ENCODE measurements at regions not wholly inside any gene's neighbourhood (a gene's known extent, or its start where the extent isn't known, plus 50 kb on each side); places are given as distances from the start of the nearest gene placed in this dataset.
"Not testable (repeated sequence)": the region's sequence is repeated elsewhere in the genome, so short reads cannot be mapped to it uniquely, and the experiment has no call there.

DNA sequence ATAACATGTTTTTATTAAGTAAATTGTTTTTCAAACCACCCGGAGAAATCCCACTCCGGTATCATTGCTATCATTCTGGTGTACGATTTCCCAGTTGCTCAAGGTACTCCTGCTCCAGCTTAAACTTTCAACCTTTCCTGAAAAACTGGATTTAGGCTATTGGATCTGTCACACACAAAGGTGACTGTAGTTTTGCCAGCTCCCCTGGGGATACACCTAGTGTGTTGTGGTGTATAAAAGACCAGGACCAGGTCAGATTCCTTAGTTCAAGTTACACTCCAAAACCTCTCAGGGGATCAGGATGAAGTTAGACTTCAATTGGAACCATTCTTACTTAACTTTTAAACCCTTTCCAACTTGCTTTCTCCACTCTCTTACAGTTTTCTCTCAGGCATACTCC lies 303.9 kb downstream of the NOVA1 start:
- DNase-seq = no peak

DNA sequence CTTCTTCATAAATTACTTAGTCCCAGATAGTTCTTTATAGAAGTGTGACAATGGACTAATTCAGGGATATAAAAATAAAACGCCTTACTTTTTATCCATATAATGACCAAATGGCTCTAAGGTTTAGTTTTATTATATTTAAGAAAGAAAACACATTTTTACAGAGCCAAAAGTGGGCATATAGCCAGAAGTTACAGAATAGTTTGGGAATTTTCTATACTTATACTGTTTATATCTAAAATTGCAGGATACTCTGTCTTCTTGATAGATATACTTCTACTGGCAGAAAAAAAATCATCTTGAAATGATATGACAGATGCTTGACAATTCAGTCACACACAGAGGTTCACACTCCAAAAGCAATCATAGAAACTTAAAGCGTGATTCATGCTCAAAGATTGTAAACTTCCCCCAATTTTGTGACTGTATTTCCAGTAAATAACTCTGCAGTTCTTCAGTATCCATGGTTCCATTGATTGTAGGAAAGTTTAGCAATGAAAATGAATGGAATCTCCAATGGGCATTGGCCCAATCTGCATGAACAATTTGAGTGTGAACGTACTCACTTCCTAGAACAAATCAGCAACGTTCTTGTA lies 307.8 kb downstream of the NOVA1 start:
- DNase-seq = no peak

DNA sequence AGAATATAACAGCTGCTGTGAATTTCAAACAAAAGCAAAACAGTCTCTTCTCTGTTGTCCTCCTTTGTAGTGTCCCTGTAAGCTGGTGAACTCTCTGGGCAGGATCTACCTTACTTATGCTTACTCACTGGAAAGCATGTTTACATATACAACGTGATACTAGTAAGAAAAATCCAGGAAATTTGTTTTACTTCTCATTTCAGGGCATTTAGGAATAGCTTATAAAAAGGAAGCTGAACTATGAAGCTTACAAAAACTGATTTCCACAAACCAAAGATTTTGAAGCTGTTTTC lies 311.0 kb downstream of the NOVA1 start:
- DNase-seq = no peak

DNA sequence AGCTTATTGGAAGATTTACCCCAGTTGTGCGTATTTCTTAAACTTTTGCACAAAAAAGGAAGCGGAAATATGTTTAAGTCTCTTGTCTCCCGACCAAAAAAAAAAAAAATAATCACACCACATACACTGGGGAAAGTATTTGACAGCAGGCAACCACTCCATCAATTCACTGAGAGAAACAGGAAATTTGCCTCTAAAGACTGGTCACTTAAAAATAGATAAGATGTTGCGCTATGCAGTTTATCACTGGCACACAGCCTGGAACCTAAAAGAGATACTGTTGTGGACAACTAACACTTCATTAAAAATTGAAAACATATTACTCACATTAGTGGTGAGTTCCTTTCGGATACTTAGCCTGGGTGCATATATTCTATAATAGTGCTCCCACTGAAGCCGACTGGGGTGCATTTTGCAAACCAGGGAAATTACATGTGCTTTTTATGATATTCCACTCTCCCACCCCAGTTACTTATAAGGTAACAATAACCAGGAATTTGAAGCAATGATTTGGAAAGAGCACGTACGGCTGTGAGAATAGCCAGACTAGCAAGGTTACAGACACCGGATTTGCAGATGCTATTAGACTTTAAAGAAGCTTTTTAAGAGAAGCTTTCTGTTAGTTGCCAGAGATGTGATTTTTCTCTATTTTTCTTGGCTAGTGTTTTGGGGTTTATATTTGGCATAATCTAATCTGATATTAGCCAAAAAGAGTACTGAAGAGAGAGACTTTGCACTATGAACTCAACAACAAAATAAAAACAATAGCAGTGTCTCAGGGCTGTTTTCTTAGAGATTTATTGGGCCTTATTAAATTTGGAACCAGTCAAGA lies 311.5 kb downstream of the NOVA1 start:
- no peak for DNase-seq

DNA sequence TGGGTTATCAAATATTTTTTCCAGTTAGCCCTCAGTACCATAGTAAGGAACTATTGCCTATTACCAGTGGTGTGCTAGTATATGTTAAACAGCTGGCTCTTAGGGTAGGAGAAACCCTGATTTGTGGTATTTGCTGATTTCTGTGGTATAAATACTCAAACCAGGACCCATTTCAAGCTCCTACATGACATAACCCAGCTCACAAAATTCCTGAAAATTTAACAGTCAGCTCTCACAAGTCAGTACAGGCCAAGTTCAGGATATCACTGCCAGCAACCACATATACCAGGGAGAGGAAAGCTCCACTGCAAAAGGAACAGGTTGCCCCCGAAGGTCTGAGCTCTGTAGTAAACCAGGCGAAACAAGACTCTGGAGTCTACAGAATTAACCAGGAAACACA lies 315.3 kb downstream of the NOVA1 start:
- no peak for DNase-seq

DNA sequence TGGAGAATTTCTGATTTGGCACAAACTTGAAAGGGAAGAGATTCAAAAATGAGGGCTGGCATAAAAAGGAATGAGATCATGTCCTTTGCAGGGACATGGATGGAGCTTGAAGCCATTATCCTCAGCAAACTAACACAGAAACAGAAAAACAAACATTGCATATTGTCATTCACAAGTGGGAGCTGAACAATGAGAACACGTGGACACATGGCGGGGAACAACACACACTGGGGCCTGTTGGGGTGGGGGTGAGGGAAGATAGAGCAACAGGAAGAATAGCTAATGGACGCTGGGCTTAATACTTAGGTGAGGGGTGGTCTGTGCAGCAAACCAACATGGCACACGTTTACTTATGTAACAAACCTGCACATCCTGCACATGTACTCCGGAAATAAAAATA lies 315.8 kb downstream of the NOVA1 start:
- DNase-seq = not testable (repeated sequence)

DNA sequence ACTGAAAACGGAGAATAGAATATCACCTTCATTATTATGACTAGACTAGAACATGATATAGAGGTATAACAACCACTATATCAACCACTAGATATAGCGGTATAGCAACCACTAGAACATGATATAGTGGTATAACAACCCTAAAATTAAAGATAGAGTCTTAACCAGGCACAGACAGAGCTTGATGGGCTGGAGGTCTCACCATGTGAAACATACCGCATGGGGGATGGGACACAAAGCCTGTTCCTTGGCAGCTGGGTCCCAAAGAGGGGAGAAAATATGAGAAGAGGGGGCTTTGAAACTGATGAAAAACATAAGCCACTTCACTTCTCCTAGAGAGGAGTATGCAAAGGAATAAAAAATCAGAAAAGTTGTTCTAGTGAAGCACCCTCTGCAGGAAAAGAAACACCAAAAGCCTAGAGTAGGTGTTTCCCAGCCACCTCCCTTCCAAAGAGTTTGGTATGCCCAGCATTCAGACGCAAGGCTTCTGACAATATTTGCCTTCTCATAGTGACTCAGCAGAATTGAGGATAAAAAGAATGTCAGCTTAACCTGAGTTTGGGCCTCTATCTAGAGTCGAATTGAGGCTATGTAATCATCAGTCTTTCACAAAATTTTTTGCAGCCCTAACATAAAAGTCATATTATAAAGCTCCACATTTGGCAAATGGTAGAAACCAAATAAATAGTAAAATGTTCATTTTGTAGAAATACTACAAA lies 316.4 kb downstream of the NOVA1 start:
- DNase-seq = no peak

DNA sequence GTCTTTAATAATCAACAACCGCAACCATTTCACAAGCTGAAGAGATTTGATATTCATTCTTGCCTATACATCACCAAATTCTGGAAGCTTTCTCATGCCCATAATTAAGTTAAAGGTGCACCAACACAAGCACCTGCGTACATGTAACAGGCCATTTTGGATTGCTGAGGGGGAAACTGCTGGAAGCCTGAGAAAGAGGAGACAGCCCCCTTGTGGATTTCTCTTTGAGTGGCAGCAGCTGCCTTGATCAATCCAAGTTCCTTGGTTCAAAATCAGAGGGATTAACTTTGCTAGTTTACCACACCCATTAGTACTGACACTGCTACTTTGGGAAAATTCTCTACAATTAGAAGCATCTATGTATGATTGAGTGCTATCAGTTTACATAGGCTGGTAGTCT lies 321.1 kb downstream of the NOVA1 start:
- DNase-seq = no peak

DNA sequence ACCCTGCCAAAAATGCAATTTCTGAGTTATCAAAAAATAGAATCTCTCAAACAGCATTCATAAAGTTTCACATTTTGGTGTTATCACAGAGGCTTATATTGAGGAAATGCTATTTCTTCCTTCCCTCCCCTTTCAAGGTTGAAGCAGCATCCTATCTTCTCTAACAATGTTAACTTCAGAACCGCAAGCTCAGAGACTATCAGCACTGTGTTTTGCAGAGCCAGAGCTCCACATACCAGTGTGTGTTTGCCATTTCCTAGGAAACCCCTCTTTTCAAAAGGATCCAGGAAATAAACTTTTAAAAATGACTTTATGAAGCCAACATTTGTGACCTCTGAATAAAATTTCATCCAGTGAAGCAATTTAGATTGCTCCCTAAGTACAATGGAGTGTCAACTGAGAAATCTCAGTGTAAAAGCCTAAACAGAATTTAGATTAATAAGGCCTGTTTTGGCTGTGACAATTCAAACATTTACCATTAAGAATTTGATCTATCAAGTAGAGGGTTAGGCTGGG lies 332.6 kb downstream of the NOVA1 start:
- no peak for DNase-seq

DNA sequence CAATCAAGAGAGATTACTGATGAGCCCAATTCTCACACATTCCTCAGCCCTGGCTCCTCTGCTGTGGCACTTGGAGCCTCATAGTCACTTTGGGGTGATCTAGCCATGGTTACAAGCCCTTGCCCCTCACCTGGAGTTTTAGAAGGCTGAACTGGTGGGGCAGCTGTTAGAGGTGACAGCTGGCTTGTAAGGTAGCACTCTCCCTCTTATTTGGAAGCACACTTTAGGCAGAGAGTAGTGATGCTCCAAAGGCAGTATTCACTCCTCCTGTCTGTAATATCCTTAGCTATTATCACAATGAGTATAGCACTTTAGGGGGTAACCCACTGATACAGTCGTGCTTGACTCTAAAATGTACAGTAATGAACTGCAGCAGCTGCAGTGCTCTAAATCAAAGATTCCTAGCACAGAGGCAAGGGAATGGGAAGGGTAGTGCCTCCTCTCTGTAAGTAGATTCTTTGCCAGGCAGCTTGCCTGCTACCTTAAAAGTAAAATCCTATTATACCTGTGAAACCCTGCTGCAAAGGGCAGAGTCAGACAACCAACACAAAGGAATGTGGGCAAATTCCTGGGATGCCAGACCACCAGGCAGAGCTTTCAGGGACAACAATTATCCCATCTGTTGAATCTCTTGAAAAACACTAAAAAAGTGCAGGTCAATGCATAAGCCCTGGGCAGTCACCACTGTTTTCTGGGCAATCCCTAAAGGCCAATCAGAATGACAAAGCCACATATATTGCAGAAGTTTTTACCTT lies 336.3 kb downstream of the NOVA1 start:
- DNase-seq = no peak

DNA sequence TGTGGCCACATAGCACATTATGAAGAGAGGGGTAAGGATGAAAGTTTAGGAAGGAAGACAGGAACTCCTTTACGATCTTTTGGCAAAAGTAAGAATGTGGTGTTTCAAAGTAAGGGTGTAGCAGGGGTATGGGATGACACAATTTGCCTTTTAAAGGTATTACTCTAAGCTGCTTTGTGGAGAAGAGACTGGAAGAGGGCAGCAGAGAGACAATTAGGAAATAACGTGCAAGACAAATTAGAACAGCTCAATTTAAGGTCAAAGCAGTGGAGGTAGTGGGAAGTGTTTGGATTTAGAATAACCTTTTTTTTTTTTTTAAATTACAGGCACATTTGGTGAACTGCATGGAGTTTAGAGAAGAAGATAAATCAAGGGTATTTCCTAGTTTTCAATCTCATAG lies 342.6 kb downstream of the NOVA1 start:
- DNase-seq = no peak

DNA sequence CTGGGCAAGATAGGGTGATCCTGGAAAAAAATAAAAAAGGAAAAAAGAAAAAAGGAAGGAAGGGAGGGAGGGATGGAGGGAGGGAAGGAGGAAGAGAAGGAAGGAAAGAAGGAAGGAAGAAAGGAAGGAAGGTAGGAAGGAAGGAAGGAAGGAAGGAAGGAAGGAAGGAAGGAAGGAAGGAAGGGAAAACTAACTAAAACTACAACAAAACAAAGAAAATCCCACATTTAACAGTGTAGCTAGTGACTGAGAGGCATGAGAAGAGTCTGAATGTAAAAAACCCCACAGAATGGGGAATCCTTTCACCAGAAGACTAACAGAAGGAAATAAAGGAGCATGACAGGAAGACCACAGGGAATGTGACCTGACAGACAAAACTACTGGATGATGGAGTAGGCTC lies 345.7 kb downstream of the NOVA1 start:
- no peak for DNase-seq

DNA sequence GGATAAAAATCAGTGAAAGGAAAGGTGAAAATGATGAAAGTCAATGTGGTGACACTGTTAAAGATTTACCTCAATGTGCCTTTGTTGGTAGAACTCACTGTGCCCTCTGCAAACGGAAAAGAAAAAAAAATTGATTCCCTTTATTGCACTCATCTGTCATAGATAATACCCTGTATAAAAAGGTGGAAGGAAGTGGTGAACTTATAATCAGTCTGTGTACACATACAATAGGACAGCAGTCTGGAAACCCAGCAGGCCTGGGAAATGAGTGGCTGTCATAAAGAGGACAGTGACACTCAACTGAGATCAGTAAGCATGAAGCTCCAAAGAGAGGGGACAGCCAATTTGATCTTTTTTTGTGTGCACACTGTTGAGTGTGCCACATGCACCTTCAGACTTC lies 364.7 kb downstream of the NOVA1 start:
- no peak for DNase-seq

DNA sequence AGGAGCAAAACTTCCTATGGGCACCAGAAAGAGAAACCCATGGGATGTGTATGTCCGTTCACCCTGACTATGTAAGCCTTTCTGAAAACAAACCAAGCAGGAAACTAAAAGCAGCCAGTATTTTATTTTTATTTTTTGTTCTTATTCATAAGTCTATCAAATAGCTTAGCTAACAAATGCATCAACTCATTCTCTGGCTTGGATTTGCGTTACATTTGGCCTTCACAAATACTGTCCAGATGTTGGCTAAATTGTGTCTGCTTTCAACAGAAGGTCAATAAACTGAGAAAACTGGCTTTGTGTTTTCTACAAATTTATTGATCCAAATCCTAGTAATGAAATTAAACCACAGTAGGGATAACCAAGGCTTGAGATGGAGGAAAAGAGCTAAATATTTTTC lies 379.0 kb downstream of the NOVA1 start:
- no peak for DNase-seq

DNA sequence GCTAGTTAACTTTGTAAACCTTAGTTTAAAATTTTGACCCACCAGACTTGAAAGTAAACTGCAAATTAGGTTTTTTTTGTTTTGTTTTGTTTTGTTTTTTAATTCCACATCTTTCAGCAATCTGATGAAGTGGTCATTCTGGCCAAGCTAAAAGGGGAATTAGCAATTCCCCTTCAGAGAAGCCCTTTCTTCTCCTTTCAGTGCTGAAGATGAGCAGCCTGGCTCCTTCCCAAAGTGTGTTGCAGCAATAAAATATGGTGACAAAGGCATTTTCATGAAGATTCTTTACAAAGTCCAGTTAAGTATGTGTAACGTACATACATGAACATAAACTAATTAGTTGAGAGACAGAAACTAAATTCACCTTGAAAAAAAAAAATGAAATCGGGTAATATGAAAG lies 380.1 kb downstream of the NOVA1 start:
- no peak for DNase-seq

DNA sequence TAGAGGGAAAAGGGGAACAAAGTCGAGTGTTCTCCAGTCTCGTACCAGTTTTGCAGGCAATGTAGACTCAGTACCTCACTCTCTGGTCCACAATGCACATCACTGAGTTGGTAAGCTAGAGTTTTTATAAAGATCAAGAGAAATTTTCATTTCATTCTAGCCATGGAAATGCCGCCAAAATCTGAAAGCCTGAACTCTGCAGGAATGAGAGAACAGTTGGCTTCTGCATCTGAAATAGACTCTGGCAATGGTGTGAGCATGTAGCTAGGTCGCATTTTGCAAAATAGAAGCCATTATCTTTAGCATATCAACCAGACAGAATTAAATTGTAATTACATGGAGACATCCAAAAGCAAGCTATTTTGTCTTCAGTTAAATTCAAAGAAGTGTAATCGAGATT lies 381.0 kb downstream of the NOVA1 start:
- no peak for DNase-seq

DNA sequence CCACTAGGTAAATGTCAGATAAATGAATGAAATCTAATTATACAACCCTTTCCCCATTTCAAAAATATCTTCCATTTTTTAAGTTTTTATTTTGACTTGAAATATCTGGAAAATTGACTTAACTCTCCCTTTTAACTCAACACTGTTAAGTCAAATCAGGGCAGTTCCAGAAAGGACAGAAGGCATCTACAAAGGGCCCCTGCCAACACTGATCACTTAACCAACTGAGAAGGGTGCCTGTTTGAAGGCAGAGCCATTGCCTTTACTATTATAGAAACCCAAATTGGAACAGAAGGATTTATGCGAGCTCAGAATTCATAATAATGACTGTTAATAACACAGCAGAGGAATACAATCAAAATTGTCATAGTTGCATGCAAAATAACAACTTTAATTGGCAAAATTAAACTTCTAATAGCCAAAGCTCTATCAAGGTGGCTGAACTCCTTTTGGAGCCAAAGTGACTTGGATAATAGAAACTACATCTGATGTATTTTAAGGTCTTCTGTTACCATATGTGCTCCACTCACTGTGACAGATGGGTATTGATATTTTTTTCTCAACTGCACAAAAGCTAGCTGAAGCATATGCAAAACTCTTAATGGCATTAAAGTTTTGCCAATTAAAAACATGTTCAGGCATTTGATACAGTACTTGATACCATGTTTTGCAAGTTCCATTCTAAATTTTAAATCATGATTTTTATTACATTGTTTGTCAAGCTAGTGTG lies 383.8 kb downstream of the NOVA1 start:
- no peak for DNase-seq

DNA sequence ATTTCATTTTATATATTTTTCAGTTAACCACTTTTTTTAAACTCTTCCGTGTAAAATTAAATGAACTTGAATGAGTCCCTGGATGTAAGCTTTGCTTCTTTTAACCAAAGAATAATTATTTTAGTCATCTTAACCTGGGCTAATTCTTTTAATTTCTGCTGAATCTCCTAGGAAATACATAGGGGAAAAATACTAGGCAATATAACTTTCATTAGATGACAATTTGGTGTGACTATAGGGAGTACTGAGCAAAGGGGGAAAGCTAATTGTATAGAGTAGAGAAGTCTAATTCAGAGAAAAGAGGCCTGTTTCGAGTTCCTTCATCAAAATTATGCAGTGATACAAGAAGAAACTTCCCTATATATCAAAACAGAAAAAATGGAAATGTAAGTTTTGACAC lies 388.1 kb downstream of the NOVA1 start:
- DNase-seq = no peak

DNA sequence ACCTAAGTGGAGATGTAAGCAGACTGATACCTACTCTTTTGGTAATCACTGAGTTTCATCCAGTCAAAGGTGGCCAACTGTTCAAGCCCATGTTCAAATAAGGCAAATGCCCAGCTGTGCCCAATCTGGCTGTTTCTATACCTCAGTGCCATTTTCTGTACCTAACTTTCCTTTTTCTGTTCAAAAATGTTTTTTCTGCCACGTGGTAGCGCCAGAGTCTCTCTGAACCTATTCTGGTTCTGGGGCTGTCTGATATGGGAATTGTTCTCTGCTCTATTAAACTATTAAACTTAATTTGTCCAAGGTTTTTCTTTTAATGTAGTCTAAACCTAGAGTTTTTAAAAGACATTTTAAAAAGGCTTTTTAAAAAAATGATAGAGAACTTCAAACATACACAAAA lies 391.2 kb downstream of the NOVA1 start:
- no peak for DNase-seq

DNA sequence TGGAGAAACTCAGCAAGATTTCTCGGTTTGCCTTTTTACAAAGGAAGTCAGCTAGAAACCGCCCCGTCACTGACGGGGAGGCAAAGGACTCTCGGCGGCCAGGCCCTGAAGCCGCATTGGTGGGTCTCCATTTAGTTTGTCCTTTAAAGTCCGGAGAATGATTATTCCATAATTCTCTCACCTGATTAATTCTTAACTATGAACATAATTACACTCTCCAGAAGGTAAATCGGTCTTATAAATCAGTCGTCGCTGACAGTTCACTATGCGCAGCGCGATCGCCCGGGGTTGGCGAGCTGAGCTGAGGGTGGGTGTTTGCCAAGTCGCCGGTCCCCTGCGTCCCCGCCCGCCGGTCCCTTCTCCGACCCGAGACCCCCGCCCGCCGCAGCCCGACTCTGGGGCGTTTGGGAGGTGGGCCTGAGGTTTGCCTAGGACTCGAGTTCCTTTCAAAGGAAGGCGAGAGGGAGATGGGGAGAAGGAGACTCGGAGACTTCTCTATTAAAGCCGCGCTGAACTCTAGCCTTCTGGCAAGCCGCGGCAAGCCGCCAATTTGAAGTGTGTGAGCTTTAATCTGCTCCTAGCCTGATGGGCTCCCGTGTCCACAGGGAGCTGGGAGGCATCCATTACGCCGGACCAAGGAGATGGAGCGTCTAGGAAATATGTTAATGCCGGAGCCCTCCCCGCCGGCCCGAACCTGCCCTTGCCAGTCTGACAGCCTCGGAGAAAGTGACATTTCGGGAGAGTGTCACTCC lies 392.9 kb downstream of the NOVA1 start:
- no peak for DNase-seq

DNA sequence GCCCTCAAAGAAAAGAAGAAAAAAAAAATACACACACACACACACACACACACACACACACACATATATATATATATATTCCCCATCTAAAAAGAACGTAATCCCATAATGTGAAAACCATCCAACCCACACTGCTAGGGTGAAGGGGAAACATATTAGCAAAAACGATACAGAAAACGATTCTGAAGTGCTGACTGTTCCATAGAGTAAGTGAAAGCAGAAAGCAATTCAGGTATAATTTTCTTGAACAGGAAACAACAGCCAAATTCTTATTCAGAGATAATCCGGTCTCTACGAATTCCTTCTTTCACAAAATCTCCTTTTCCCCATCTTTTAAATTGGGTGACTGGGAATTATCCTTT lies 393.5 kb downstream of the NOVA1 start:
- no peak for DNase-seq

DNA sequence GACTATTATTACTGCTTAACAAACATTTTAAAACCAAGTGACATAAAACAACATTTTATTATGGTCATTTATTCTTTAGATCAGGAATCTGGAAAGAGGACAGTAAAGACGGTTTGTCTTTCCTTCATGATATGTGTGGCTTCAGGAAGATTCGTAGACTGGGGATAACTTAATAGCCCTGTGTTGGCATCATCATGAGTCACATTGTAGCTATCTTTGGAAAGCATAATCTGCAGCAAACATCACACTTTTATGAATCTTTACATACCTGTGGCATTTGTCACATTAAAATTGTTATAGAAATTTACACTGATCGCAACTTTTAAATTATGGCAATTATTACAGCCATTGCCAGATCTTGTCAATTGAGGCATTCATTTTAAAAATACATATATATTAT lies 397.1 kb downstream of the NOVA1 start:
- no peak for DNase-seq

Measured in activated CD4-positive, alpha-beta T cell treated with anti-CD3 and anti-CD28 coated beads for 48 hours (primary cell).